CD4-positive, alpha-beta T cell treated with Interferon gamma for 1 hour (primary cell): ENCODE measurements at regions not wholly inside any gene's neighbourhood (a gene's known extent, or its start where the extent isn't known, plus 50 kb on each side); places are given as distances from the start of the nearest gene placed in this dataset.

ENCODE experiments used
- DNase-seq: peaks from one replicate; pipeline ENCODE4 v3.0.0-alpha.2; 2020

GRCh38 chr14:100674897-100675619 is 51.6 kb upstream of the DLK1 start:
- DNase-seq = no peak

- DNase-seq = no peak
Measured at GRCh38 chr14:100675699-100676684, 50.7 kb upstream of the DLK1 start.
